ENCODE measurements at regions not wholly inside any gene's neighbourhood (a gene's known extent, or its start where the extent isn't known, plus 50 kb on each side); places are given as distances from the start of the nearest gene placed in this dataset.

DNA sequence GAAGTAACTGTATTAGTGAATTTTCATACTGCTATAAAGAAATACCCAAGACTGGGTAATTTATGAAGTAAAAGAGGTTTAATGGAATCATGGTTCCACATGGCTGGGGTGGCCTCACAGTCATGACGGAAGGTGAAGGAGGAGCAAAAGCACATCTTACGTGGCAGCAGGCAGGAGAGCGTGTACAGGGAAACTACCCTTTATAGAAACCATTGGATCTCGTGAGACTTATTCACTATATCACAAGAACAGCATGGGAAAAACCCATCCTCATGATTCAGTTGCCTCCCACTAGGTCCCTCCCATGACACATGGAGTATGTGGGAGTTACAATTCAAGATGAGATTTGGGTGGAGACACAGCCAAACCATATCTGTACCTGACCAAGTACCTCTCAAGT is 812.3 kb upstream of the ALCAM start:
- H3K4me1 ChIP-seq (ENCODE audit: control insufficient read depth, insufficient read depth, low read length), result no peaks in the 10 kb centered on the region
- H3K27me3 ChIP-seq (ENCODE audit: control insufficient read depth, insufficient read depth, low read length), result no peaks in the 10 kb centered on the region
- intact Hi-C loops (cut with micrococcal nuclease; ENCODE audit: unreplicated experiment), result no loop called here
- DNase-seq (ENCODE audit: low read depth, low spot score) (no peak), ATAC-seq (no peak)
- in situ Hi-C loops (cut with HindIII; ENCODE audit: low pct_unique_long_range_greater_than_20kb, low sequenced_read_pairs), result no loop called here
- H3K4me3 ChIP-seq (ENCODE audit: low read depth in 2 of 2, low read length in 2 of 2), result no peak overlapping the region
- POLR2A ChIA-PET, result interaction anchor here (0.6 kb wide), 1 partner anchor 601 kb away, joined by 3 read pairs; no protein-coding TSS in a partner anchor
- H3K36me3 ChIP-seq (ENCODE audit: control insufficient read depth, insufficient read depth, low read length), result no peaks in the 10 kb centered on the region
- no peak overlapping the region for H3K27ac ChIP-seq (ENCODE audit: low read length)
- H3K9me3 ChIP-seq (ENCODE audit: control insufficient read depth, insufficient read depth, low read depth, low read length), result no peaks in the 10 kb centered on the region
- TF ChIP-seq, protein P1, sequence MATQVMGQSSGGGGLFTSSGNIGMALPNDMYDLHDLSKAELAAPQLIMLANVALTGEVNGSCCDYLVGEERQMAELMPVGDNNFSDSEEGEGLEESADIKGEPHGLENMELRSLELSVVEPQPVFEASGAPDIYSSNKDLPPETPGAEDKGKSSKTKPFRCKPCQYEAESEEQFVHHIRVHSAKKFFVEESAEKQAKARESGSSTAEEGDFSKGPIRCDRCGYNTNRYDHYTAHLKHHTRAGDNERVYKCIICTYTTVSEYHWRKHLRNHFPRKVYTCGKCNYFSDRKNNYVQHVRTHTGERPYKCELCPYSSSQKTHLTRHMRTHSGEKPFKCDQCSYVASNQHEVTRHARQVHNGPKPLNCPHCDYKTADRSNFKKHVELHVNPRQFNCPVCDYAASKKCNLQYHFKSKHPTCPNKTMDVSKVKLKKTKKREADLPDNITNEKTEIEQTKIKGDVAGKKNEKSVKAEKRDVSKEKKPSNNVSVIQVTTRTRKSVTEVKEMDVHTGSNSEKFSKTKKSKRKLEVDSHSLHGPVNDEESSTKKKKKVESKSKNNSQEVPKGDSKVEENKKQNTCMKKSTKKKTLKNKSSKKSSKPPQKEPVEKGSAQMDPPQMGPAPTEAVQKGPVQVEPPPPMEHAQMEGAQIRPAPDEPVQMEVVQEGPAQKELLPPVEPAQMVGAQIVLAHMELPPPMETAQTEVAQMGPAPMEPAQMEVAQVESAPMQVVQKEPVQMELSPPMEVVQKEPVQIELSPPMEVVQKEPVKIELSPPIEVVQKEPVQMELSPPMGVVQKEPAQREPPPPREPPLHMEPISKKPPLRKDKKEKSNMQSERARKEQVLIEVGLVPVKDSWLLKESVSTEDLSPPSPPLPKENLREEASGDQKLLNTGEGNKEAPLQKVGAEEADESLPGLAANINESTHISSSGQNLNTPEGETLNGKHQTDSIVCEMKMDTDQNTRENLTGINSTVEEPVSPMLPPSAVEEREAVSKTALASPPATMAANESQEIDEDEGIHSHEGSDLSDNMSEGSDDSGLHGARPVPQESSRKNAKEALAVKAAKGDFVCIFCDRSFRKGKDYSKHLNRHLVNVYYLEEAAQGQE (IDR thresholded peaks at IDR 0.05; ENCODE audit: insufficient read depth in 1 of 2, low read depth in 2 of 2, low read length in 1 of 2), result no peak
- TF ChIP-seq SIN3A (IDR thresholded peaks at IDR 0.05; ENCODE audit: borderline replicate concordance, insufficient read depth, low read depth, low read length) (no peak), TCF7L2 (IDR thresholded peaks at IDR 0.05; ENCODE audit: low read depth, low read length) (no peak), CTCF (IDR thresholded peaks at IDR 0.05) (no peak), POLR2AphosphoS5 (IDR thresholded peaks at IDR 0.05; ENCODE audit: low read depth, low read length) (no peak)
- no TSS peak for BruUV-seq (replicated peaks)
- CTCF ChIA-PET, result no interaction called here

GRCh38 chr3:104555728-104556127 is 811.0 kb upstream of the ALCAM start:
- CTCF ChIA-PET, result no interaction called here

GRCh38 chr3:104556372-104557078 is 810.2 kb upstream of the ALCAM start:
- POLR2A ChIA-PET, result interaction anchor here (0.7 kb wide), 1 partner anchor 1253 kb away, joined by 3 read pairs; no protein-coding TSS in a partner anchor
- no peak for TF ChIP-seq TCF7L2 (IDR thresholded peaks at IDR 0.05; ENCODE audit: low read depth, low read length)
- TF ChIP-seq, protein P1 (IDR thresholded peaks at IDR 0.05; ENCODE audit: insufficient read depth in 1 of 2, low read depth in 2 of 2, low read length in 1 of 2), result no peak
- TF ChIP-seq POLR2AphosphoS5 (IDR thresholded peaks at IDR 0.05; ENCODE audit: low read depth, low read length), result no peak
- no peak for TF ChIP-seq CTCF (IDR thresholded peaks at IDR 0.05)
- TF ChIP-seq SIN3A (IDR thresholded peaks at IDR 0.05; ENCODE audit: borderline replicate concordance, insufficient read depth, low read depth, low read length), result no peak
- Histone ChIP-seq H3K9me3 (ENCODE audit: control insufficient read depth, insufficient read depth, low read depth, low read length) (no peaks in the 10 kb centered on the region), H3K36me3 (ENCODE audit: control insufficient read depth, insufficient read depth, low read length) (no peaks in the 10 kb centered on the region), H3K4me3 (ENCODE audit: low read depth in 2 of 2, low read length in 2 of 2) (no peak overlapping the region), H3K27ac (ENCODE audit: low read length) (no peak overlapping the region), H3K27me3 (ENCODE audit: control insufficient read depth, insufficient read depth, low read length) (no peaks in the 10 kb centered on the region), H3K4me1 (ENCODE audit: control insufficient read depth, insufficient read depth, low read length) (no peaks in the 10 kb centered on the region)
- ATAC-seq, result no peak
- BruUV-seq (replicated peaks), result no TSS peak
- in situ Hi-C loops (cut with HindIII; ENCODE audit: low pct_unique_long_range_greater_than_20kb, low sequenced_read_pairs) (no loop called here), intact Hi-C loops (cut with micrococcal nuclease; ENCODE audit: unreplicated experiment) (no loop called here)
- CTCF ChIA-PET, result no interaction called here
- no peak for DNase-seq (ENCODE audit: low read depth, low spot score)

More at GRCh38 chr3:104555728-104556127, 811.0 kb upstream of the ALCAM start:
- BruUV-seq (replicated peaks), result no TSS peak
- H3K9me3 ChIP-seq (ENCODE audit: control insufficient read depth, insufficient read depth, low read depth, low read length), result no peaks in the 10 kb centered on the region
- H3K36me3 ChIP-seq (ENCODE audit: control insufficient read depth, insufficient read depth, low read length), result no peaks in the 10 kb centered on the region
- in situ Hi-C loops (cut with HindIII; ENCODE audit: low pct_unique_long_range_greater_than_20kb, low sequenced_read_pairs), result no loop called here
- TF ChIP-seq POLR2AphosphoS5 (IDR thresholded peaks at IDR 0.05; ENCODE audit: low read depth, low read length) (no peak), SIN3A (IDR thresholded peaks at IDR 0.05; ENCODE audit: borderline replicate concordance, insufficient read depth, low read depth, low read length) (no peak), TCF7L2 (IDR thresholded peaks at IDR 0.05; ENCODE audit: low read depth, low read length) (no peak)
- H3K27ac ChIP-seq (ENCODE audit: low read length), result no peak overlapping the region
- intact Hi-C loops (cut with micrococcal nuclease; ENCODE audit: unreplicated experiment), result no loop called here
- DNase-seq (ENCODE audit: low read depth, low spot score) (no peak), ATAC-seq (no peak)
- no peaks in the 10 kb centered on the region for H3K27me3 ChIP-seq (ENCODE audit: control insufficient read depth, insufficient read depth, low read length)
- no peaks in the 10 kb centered on the region for H3K4me1 ChIP-seq (ENCODE audit: control insufficient read depth, insufficient read depth, low read length)
- no peak overlapping the region for H3K4me3 ChIP-seq (ENCODE audit: low read depth in 2 of 2, low read length in 2 of 2)
- POLR2A ChIA-PET, result no interaction called here
